Transverse colon (tissue), 4 donors: ENCODE measurements at regions not wholly inside any gene's neighbourhood (a gene's known extent, or its start where the extent isn't known, plus 50 kb on each side); places are given as distances from the start of the nearest gene placed in this dataset.

ENCODE experiments used
- DNase-seq: peaks from one replicate; pipeline ENCODE4 v3.0.0-alpha.2; 2019
- H3K27ac ChIP-seq, 4 donors: fragments of 200-600 bp; sonication (generic); 2 replicates each; pipeline ENCODE4 v1.5.1; 2016 to 2018; ENCODE audit warnings: inconsistent platforms in 4 of 4
- H3K27me3 ChIP-seq: fragments of 200-600 bp; sonication (generic); 2 replicates; pipeline ENCODE4 v1.5.1; 2017; ENCODE audit warnings: inconsistent platforms
- H3K36me3 ChIP-seq, 4 donors: fragments of 200-600 bp; sonication (generic); 2 replicates each; pipeline ENCODE4 v1.5.1; 2017 to 2019; ENCODE audit warnings: inconsistent platforms in 4 of 4
- H3K4me1 ChIP-seq, 4 donors: fragments of 200-600 bp; sonication (generic); 2 replicates each; pipeline ENCODE4 v1.5.1; 2017 to 2020; ENCODE audit warnings: inconsistent platforms in 4 of 4
- H3K4me3 ChIP-seq, 4 donors: fragments of 200-600 bp; sonication (generic); 1 replicate in 1 of 4; 2 replicates in 3 of 4; pipeline versions ENCODE4 v1.5.1 to v1.6.1; 2017 to 2019; ENCODE audit warnings: inconsistent platforms in 4 of 4
- H3K9me3 ChIP-seq, 2 donors: fragments of 200-600 bp; sonication (generic); 2 replicates each; pipeline ENCODE4 v1.5.1; 2017 to 2019; ENCODE audit warnings: inconsistent platforms in 2 of 2
- CTCF ChIP-seq, 5 experiments: fragments of 200-600 bp in 3 of 5; fragments of 450-650 bp in 2 of 5; sonication (generic) in 3 of 5; IDR thresholded peaks; 1 replicate in 2 of 5; 2 replicates in 3 of 5; pipeline ENCODE4 v1.5.1; 2016 to 2017; ENCODE audit warnings: antibody characterized with exemption in 5 of 5, inconsistent platforms in 3 of 5, mild to moderate bottlenecking in 2 of 5, moderate library complexity in 1 of 5
- EP300 ChIP-seq: sonication (generic); formaldehyde crosslinking; IDR thresholded peaks from one replicate; pipeline ENCODE4 v1.6.1; 2017; ENCODE audit warnings: antibody characterized with exemption, low read depth
- POLR2A ChIP-seq: fragments of 450-650 bp; IDR thresholded peaks from one replicate; pipeline ENCODE4 v1.6.1; 2016; ENCODE audit warnings: antibody characterized with exemption, mild to moderate bottlenecking, moderate library complexity
- POLR2AphosphoS5 ChIP-seq, 3 donors: sonication (generic); formaldehyde crosslinking; IDR thresholded peaks; one replicate each; pipeline ENCODE4 v1.6.1; 2016; ENCODE audit warnings: antibody characterized with exemption in 3 of 3
- WGBS, 2 donors: methylation state at CpG; one replicate each; pipeline ENCODE4 v1.1.5; 2018; ENCODE audit warnings: low coverage in 1 of 2; 5-methylcytosine and 5-hydroxymethylcytosine counted together
- in situ Hi-C, 4 donors: fragments of 200-750 bp; cut with MboI; loops; one replicate each; pipeline versions ENCODE4 v1.15.0 to v1.15.1; 2017; ENCODE audit warnings: low sequenced_read_pairs in 3 of 4, low pct_ligation_motif_present in 1 of 4, low pct_unique_long_range_greater_than_20kb in 1 of 4
- intact Hi-C: fragments of 100-400 bp; cut with DNase I; formaldehyde crosslinking; loops from one replicate; pipeline ENCODE4 v1.15.1; 2023; ENCODE audit warnings: low total_unique reads

GRCh38 chr5:124088289-124089032, 576.5 kb downstream of the CSNK1G3 start:
- Histone ChIP-seq H3K4me1 (no peaks in the 10 kb centered on the region), H3K4me3 (no peak overlapping the region), H3K36me3 (no peaks in the 10 kb centered on the region), H3K27ac (no peak overlapping the region), H3K9me3 (no peaks in the 10 kb centered on the region), H3K27me3 (no peaks in the 10 kb centered on the region)
- in situ Hi-C loops (no loop called here), intact Hi-C loops (no loop called here)
- TF ChIP-seq POLR2A (no peak), POLR2AphosphoS5 (IDR thresholded peaks at IDR 0.05) (no peak), CTCF (IDR thresholded peaks at IDR 0.05) (no peak), EP300 (no peak)
- 64 to 72% methylated on average over 5 of the region's 5 CpGs for WGBS, 2 donors
- no peak for DNase-seq

- Histone ChIP-seq H3K4me1 (no peaks in the 10 kb centered on the region), H3K27ac (no peak overlapping the region), H3K36me3 (no peaks in the 10 kb centered on the region), H3K4me3 (no peak overlapping the region), H3K27me3 (no peaks in the 10 kb centered on the region), H3K9me3 (no peaks in the 10 kb centered on the region)
- in situ Hi-C loops: no loop called here
- intact Hi-C loops: no loop called here
- WGBS, 2 donors: 83 to 89% methylated on average over 2 of the region's 2 CpGs
- no peak for DNase-seq
- TF ChIP-seq POLR2AphosphoS5 (IDR thresholded peaks at IDR 0.05) (no peak), POLR2A (no peak), CTCF (IDR thresholded peaks at IDR 0.05) (no peak), EP300 (no peak)
Measured at GRCh38 chr5:124087752-124088151, 575.8 kb downstream of the CSNK1G3 start.

GRCh38 chr5:124080256-124080655, 568.3 kb downstream of the CSNK1G3 start:
- Histone ChIP-seq H3K4me1 (no peaks in the 10 kb centered on the region), H3K27me3 (no peaks in the 10 kb centered on the region), H3K27ac (no peak overlapping the region), H3K36me3 (no peaks in the 10 kb centered on the region), H3K9me3 (no peaks in the 10 kb centered on the region), H3K4me3 (no peak overlapping the region)
- intact Hi-C loops (no loop called here), in situ Hi-C loops (no loop called here)
- DNase-seq: no peak
- TF ChIP-seq POLR2AphosphoS5 (IDR thresholded peaks at IDR 0.05) (no peak), POLR2A (no peak), EP300 (no peak), CTCF (IDR thresholded peaks at IDR 0.05) (no peak)

- TF ChIP-seq POLR2AphosphoS5 (IDR thresholded peaks at IDR 0.05): no peak
- TF ChIP-seq POLR2A: no peak
- no peak for TF ChIP-seq CTCF (IDR thresholded peaks at IDR 0.05)
- no peak for TF ChIP-seq EP300
- in situ Hi-C loops (no loop called here), intact Hi-C loops (no loop called here)
- H3K9me3 ChIP-seq: no peaks in the 10 kb centered on the region
- H3K36me3 ChIP-seq: no peaks in the 10 kb centered on the region
- H3K27me3 ChIP-seq: no peaks in the 10 kb centered on the region
- DNase-seq: no peak
- H3K4me1 ChIP-seq: no peaks in the 10 kb centered on the region
- no peak overlapping the region for H3K27ac ChIP-seq
- no peak overlapping the region for H3K4me3 ChIP-seq
Measured at GRCh38 chr5:124079062-124079461, 567.1 kb downstream of the CSNK1G3 start.
